ENCODE measurements at regions not wholly inside any gene's neighbourhood (a gene's known extent, or its start where the extent isn't known, plus 50 kb on each side); places are given as distances from the start of the nearest gene placed in this dataset.

DNA sequence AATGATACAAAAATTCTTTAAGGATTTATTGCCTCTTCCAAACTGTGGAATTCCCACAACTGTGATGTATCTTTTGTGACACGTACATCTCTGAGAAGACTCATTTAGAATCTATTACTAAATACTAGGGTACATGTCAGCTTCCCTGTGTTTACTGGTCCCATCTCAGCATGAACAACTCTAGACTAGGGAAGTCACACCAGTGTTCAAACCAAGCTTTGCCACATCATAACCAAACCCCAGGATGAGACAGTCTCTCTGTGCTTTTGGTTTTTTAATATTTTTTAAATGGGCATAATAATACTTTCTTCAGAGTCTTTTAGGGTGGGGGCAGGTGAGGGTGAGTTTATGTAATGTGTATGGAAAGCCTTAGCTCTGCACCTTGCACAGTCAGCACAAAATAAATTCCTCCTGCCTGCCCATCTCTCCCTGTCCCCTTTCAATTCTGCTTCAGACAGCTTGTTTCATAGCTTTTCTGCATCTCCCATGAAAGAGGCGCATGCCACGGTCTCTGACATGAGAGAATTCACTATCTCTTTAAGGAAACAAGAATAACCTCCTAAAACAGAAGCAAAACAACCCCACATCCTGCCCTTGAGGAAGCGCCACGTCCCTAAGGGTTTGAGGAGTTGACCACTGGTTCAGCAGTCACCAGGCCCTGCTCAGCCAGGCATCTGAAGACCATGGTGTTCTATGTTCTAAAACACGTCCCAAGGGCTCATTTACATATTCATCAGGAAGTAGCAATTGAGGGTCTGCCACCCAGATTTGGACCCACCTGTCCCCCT is 174.5 kb downstream of the USP12 start:
- TF ChIP-seq, protein P1, sequence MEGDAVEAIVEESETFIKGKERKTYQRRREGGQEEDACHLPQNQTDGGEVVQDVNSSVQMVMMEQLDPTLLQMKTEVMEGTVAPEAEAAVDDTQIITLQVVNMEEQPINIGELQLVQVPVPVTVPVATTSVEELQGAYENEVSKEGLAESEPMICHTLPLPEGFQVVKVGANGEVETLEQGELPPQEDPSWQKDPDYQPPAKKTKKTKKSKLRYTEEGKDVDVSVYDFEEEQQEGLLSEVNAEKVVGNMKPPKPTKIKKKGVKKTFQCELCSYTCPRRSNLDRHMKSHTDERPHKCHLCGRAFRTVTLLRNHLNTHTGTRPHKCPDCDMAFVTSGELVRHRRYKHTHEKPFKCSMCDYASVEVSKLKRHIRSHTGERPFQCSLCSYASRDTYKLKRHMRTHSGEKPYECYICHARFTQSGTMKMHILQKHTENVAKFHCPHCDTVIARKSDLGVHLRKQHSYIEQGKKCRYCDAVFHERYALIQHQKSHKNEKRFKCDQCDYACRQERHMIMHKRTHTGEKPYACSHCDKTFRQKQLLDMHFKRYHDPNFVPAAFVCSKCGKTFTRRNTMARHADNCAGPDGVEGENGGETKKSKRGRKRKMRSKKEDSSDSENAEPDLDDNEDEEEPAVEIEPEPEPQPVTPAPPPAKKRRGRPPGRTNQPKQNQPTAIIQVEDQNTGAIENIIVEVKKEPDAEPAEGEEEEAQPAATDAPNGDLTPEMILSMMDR (IDR thresholded peaks at IDR 0.05; ENCODE audit: poor library complexity, severe bottlenecking): no peak
- H3K4me1 ChIP-seq (ENCODE audit: insufficient read depth, poor library complexity, severe bottlenecking): no peaks in the 10 kb centered on the region
- H3K27ac ChIP-seq (ENCODE audit: poor library complexity, severe bottlenecking): no peak overlapping the region
- no peak for ATAC-seq (ENCODE audit: low read depth)
- no peak for DNase-seq (ENCODE audit: low spot score)
- H3K4me3 ChIP-seq (ENCODE audit: severe bottlenecking): no peak overlapping the region
- H3K27me3 ChIP-seq (ENCODE audit: insufficient read depth, poor library complexity, severe bottlenecking): no peaks in the 10 kb centered on the region
- H3K9me3 ChIP-seq (ENCODE audit: severe bottlenecking): no peaks in the 10 kb centered on the region
- H3K36me3 ChIP-seq (ENCODE audit: low read depth): no peaks in the 10 kb centered on the region

DNA sequence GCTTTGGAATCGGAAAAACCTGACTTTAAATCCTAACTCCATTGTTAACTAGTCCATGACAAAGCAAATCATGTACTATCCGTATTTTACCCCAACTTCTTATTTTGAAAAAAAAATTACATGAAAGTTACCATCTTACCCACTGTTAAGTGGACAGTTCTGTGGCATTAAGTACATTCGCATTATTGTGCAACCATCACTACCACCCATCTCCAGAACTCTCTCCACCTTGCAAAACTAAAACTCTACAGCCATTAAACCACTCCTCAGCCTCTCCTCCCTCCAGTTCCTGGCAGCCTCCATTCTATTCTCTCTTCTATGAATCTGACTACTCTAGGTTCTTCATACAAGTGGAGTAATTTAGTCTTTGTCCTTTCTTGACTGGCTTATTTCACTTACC is 176.5 kb downstream of the USP12 start:
- TF ChIP-seq, protein P1 (IDR thresholded peaks at IDR 0.05; ENCODE audit: poor library complexity, severe bottlenecking): no peak
- H3K27me3 ChIP-seq (ENCODE audit: insufficient read depth, poor library complexity, severe bottlenecking): no peaks in the 10 kb centered on the region
- DNase-seq (ENCODE audit: low spot score) (no peak), ATAC-seq (ENCODE audit: low read depth) (no peak)
- no peak overlapping the region for H3K4me3 ChIP-seq (ENCODE audit: severe bottlenecking)
- H3K9me3 ChIP-seq (ENCODE audit: severe bottlenecking): no peaks in the 10 kb centered on the region
- H3K4me1 ChIP-seq (ENCODE audit: insufficient read depth, poor library complexity, severe bottlenecking): no peaks in the 10 kb centered on the region
- no peaks in the 10 kb centered on the region for H3K36me3 ChIP-seq (ENCODE audit: low read depth)
- H3K27ac ChIP-seq (ENCODE audit: poor library complexity, severe bottlenecking): no peak overlapping the region

DNA sequence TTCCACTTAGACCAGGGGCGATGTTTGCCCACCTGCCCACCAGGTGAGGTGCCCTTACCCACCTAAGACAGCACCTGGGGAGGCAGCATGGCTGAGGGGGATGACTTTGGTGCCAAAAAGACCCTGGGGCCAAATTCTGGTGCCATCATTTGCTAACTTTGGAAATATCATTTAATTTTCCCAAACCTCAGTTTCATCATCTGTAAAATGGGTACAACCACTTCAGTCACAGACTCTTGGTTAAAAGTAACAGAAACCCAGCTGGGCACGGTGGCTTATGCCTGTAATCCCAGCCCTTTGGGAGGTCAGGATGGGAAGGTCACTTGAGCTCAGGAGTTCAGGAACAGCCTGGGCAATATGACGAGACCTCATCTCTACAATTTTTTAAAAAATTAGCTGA is 177.8 kb downstream of the USP12 start:
- Histone ChIP-seq H3K9me3 (ENCODE audit: severe bottlenecking) (no peaks in the 10 kb centered on the region), H3K4me3 (ENCODE audit: severe bottlenecking) (no peak overlapping the region), H3K27ac (ENCODE audit: poor library complexity, severe bottlenecking) (no peak overlapping the region), H3K36me3 (ENCODE audit: low read depth) (no peaks in the 10 kb centered on the region), H3K27me3 (ENCODE audit: insufficient read depth, poor library complexity, severe bottlenecking) (no peaks in the 10 kb centered on the region), H3K4me1 (ENCODE audit: insufficient read depth, poor library complexity, severe bottlenecking) (no peaks in the 10 kb centered on the region)
- ATAC-seq (ENCODE audit: low read depth) (no peak), DNase-seq (ENCODE audit: low spot score) (no peak)
- TF ChIP-seq, protein P1 (IDR thresholded peaks at IDR 0.05; ENCODE audit: poor library complexity, severe bottlenecking): no peak

DNA sequence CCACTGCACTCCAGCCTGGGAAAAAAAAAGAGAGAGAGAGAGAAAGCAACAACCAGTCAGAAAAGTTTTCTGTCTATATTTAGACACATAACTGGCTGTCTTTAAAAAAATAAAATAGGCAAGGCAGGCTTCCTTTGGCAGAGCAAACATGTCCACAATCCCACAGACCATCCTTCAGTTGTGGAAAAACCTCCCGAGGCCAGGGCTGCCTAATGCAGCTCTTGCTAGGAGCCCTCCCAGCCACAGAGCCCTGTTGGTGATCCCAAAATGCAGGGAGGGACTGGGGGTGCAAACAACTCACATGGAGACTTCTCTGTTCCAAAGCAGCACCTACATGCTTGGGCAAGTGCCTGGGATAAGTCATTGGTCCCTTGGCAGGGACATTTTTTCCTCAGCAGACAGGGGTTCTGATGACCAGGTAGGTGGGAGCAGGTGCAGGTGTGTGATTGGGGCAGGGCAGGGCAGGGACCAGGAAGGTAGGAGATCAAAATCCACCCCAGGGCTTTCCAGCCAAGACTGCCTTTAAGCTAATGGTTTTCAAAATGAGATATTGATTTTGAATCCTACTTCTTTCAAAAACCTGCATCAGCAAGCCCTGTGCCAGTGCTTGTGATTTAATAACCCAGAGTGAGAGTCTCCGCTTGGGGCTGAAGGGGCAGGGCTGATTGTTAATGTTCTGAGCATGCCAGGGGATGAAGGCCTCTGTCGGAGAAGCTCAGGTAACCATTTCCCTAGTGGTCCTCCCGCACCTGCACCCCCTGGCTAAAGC is 178.5 kb downstream of the USP12 start:
- TF ChIP-seq, protein P1 (IDR thresholded peaks at IDR 0.05; ENCODE audit: poor library complexity, severe bottlenecking): no peak
- Histone ChIP-seq H3K4me3 (ENCODE audit: severe bottlenecking) (no peak overlapping the region), H3K4me1 (ENCODE audit: insufficient read depth, poor library complexity, severe bottlenecking) (no peaks in the 10 kb centered on the region), H3K27me3 (ENCODE audit: insufficient read depth, poor library complexity, severe bottlenecking) (no peaks in the 10 kb centered on the region), H3K36me3 (ENCODE audit: low read depth) (no peaks in the 10 kb centered on the region), H3K9me3 (ENCODE audit: severe bottlenecking) (no peaks in the 10 kb centered on the region), H3K27ac (ENCODE audit: poor library complexity, severe bottlenecking) (no peak overlapping the region)
- DNase-seq (ENCODE audit: low spot score) (no peak), ATAC-seq (ENCODE audit: low read depth) (no peak)
